H9 (cell line): ENCODE measurements at regions not wholly inside any gene's neighbourhood (a gene's known extent, or its start where the extent isn't known, plus 50 kb on each side); places are given as distances from the start of the nearest gene placed in this dataset.

Experiments used
- DNase-seq: peaks from one replicate; pipeline ENCODE4 v3.0.0-alpha.2; 2017
- H2AFZ ChIP-seq: one replicate; pipeline ENCODE4 v1.6.1; 2013; ENCODE audit warnings: mild to moderate bottlenecking, low read length, control low read depth, moderate library complexity
- H2AK5ac ChIP-seq: 2 replicates; pipeline ENCODE4 v1.6.1; 2013; ENCODE audit warnings: low read length, control low read depth, mixed read lengths; ENCODE audit not compliant: insufficient read length
- H2BK120ac ChIP-seq: one replicate; pipeline ENCODE4 v1.6.1; 2013; ENCODE audit warnings: low read depth, mild to moderate bottlenecking, low read length, control low read depth, inconsistent platforms; ENCODE audit not compliant: poor library complexity, severe bottlenecking
- H2BK12ac ChIP-seq: 2 replicates; pipeline ENCODE4 v1.6.1; 2013; ENCODE audit warnings: low read length, control low read depth, mixed read lengths, low read depth; ENCODE audit not compliant: insufficient read length
- H2BK15ac ChIP-seq: 2 replicates; pipeline ENCODE4 v1.6.1; 2013; ENCODE audit warnings: low read depth, low read length, control low read depth
- H2BK20ac ChIP-seq: one replicate; pipeline ENCODE4 v1.6.1; 2013; ENCODE audit warnings: low read depth, mild to moderate bottlenecking, low read length, control low read depth, inconsistent platforms; ENCODE audit not compliant: poor library complexity, severe bottlenecking
- H2BK5ac ChIP-seq: 2 replicates; pipeline ENCODE4 v1.6.1; 2013; ENCODE audit warnings: low read length, control low read depth, mixed read lengths; ENCODE audit not compliant: insufficient read length
- H3K14ac ChIP-seq: 2 replicates; pipeline ENCODE4 v1.6.1; 2013; ENCODE audit warnings: low read length, control low read depth; ENCODE audit not compliant: insufficient read depth
- H3K18ac ChIP-seq: 2 replicates; pipeline ENCODE4 v1.6.1; 2013; ENCODE audit warnings: low read depth, mild to moderate bottlenecking, mixed read lengths, low read length, control low read depth; ENCODE audit not compliant: insufficient read length
- H3K23ac ChIP-seq: 2 replicates; pipeline ENCODE4 v1.6.1; 2013; ENCODE audit warnings: low read length, control low read depth, mixed read lengths, low read depth; ENCODE audit not compliant: insufficient read length
- H3K23me2 ChIP-seq: 2 replicates; pipeline ENCODE4 v1.6.1; 2013; ENCODE audit warnings: low read depth, mild to moderate bottlenecking, mixed read lengths, low read length, control low read depth; ENCODE audit not compliant: insufficient read length, poor library complexity, severe bottlenecking
- H3K27ac ChIP-seq: 2 replicates; pipeline ENCODE4 v1.5.1; 2013; ENCODE audit warnings: low read length, control low read depth, mixed read lengths, low read depth; ENCODE audit not compliant: insufficient read length
- H3K27me3 ChIP-seq: 2 replicates; pipeline ENCODE4 v1.6.1; 2013; ENCODE audit warnings: low read length, control low read depth, inconsistent platforms; ENCODE audit not compliant: insufficient read depth
- H3K4ac ChIP-seq: 2 replicates; pipeline ENCODE4 v1.6.1; 2013; ENCODE audit warnings: low read depth, mild to moderate bottlenecking, control low read depth, inconsistent platforms, low read length, moderate library complexity
- H3K4me1 ChIP-seq: 2 replicates; pipeline ENCODE4 v1.6.1; 2013; ENCODE audit warnings: low read length, control low read depth, inconsistent platforms; ENCODE audit not compliant: insufficient read depth
- H3K4me2 ChIP-seq: 2 replicates; pipeline ENCODE4 v1.6.1; 2013; ENCODE audit warnings: low read length, control low read depth, mixed read lengths; ENCODE audit not compliant: insufficient read length, insufficient read depth
- H3K56ac ChIP-seq: 2 replicates; pipeline ENCODE4 v1.6.1; 2013; ENCODE audit warnings: low read depth, mild to moderate bottlenecking, mixed read lengths, low read length, control low read depth; ENCODE audit not compliant: insufficient read length
- H3K79me1 ChIP-seq: 2 replicates; pipeline ENCODE4 v1.6.1; 2013; ENCODE audit warnings: low read depth, mild to moderate bottlenecking, moderate library complexity, low read length, control low read depth, inconsistent platforms; ENCODE audit not compliant: insufficient read depth, poor library complexity, severe bottlenecking
- H3K79me2 ChIP-seq: 2 replicates; pipeline ENCODE4 v1.6.1; 2013; ENCODE audit warnings: low read length, control low read depth, inconsistent platforms; ENCODE audit not compliant: insufficient read depth
- H3K9ac ChIP-seq: 2 replicates; pipeline ENCODE4 v1.6.1; 2013; ENCODE audit warnings: low read length, control low read depth, mixed read lengths; ENCODE audit not compliant: insufficient read length; ENCODE audit errors: extremely low read depth
- H3K9me3 ChIP-seq: one replicate; pipeline ENCODE4 v1.6.1; 2013; ENCODE audit warnings: low read depth, low read length, inconsistent platforms; ENCODE audit not compliant: control insufficient read depth
- H3T11ph ChIP-seq: one replicate; pipeline ENCODE4 v1.6.1; 2013; ENCODE audit warnings: mild to moderate bottlenecking, low read length, control low read depth, inconsistent platforms
- H4K20me1 ChIP-seq: one replicate; pipeline ENCODE4 v1.6.1; 2013; ENCODE audit not compliant: control insufficient read depth, insufficient read length, insufficient read depth
- H4K5ac ChIP-seq: 2 replicates; pipeline ENCODE4 v1.6.1; 2013; ENCODE audit warnings: low read depth, mild to moderate bottlenecking, mixed read lengths, low read length, control low read depth; ENCODE audit not compliant: insufficient read length
- H4K8ac ChIP-seq: replicated peaks from 2 replicates; pipeline ENCODE4 v1.6.1; 2013; ENCODE audit warnings: low read length, control low read depth, mixed read lengths, low read depth; ENCODE audit not compliant: insufficient read length
- H4K91ac ChIP-seq: 2 replicates; pipeline ENCODE4 v1.6.1; 2013; ENCODE audit warnings: low read depth, mild to moderate bottlenecking, moderate library complexity, mixed read lengths, low read length, control low read depth; ENCODE audit not compliant: insufficient read length
- H3K27ac Mint-ChIP-seq, 3 experiments: 2 replicates in 2 of 3; 3 replicates in 1 of 3; pipeline ENCODE4 v1.8.0; 2020 to 2021; ENCODE audit warnings: mixed read lengths in 3 of 3, mild to moderate bottlenecking in 1 of 3, moderate library complexity in 1 of 3
- H3K27me3 Mint-ChIP-seq: 2 replicates; pipeline ENCODE4 v1.8.0; 2021; ENCODE audit warnings: low read depth, mild to moderate bottlenecking, moderate library complexity, mixed read lengths
- H3K36me3 Mint-ChIP-seq, 3 experiments: 2 replicates in 2 of 3; 3 replicates in 1 of 3; pipeline ENCODE4 v1.8.0; 2020 to 2021; ENCODE audit warnings: low read depth in 3 of 3, mixed read lengths in 3 of 3; ENCODE audit not compliant: insufficient read depth in 1 of 3
- H3K4me1 Mint-ChIP-seq, 2 experiments: 2 replicates each; pipeline ENCODE4 v1.8.0; 2020; ENCODE audit warnings: mixed read lengths in 2 of 2
- H3K4me3 Mint-ChIP-seq, 2 experiments: 2 replicates in 1 of 2; 3 replicates in 1 of 2; pipeline ENCODE4 v1.8.0; 2020 to 2021; ENCODE audit warnings: mild to moderate bottlenecking in 2 of 2, mixed read lengths in 2 of 2, moderate library complexity in 1 of 2
- H3K9me3 Mint-ChIP-seq, 2 experiments: 2 replicates in 1 of 2; 3 replicates in 1 of 2; pipeline ENCODE4 v1.8.0; 2020; ENCODE audit warnings: mild to moderate bottlenecking in 2 of 2, mixed read lengths in 2 of 2, moderate library complexity in 1 of 2
- CTCF ChIP-seq: fragments of 200-600 bp; sonication (generic); conservative IDR thresholded peaks from 3 replicates; pipeline ENCODE4 v1.8.0; 2021; ENCODE audit warnings: antibody characterized with exemption, mild to moderate bottlenecking
- WGBS: extraction: QIAGEN DNeasy Blood & Tissue Kit; methylation state at CpG from one replicate; pipeline ENCODE4 v1.1.7; 2013; ENCODE audit warnings: missing lambda C conversion rate, low lambda C conversion rate, mixed read lengths; ENCODE audit not compliant: insufficient read length; ENCODE audit errors: extremely low coverage; 5-methylcytosine and 5-hydroxymethylcytosine counted together

- H3K79me1 ChIP-seq = no peaks in the 10 kb centered on the region
- H4K91ac ChIP-seq = no peak overlapping the region
- no peak overlapping the region for H2BK20ac ChIP-seq
- no peak overlapping the region for H4K5ac ChIP-seq
- no peaks in the 10 kb centered on the region for H3K27me3 ChIP-seq
- H3K18ac ChIP-seq = no peak overlapping the region
- DNase-seq = no peak
- H3K27ac Mint-ChIP-seq = peak overlapping the region in 1 of 3 experiments; percentile 74; a peak in 2 of 7 replicates
- no peaks in the 10 kb centered on the region for H3K9me3 ChIP-seq
- H3K4ac ChIP-seq = no peak overlapping the region
- TF ChIP-seq CTCF = no peak
- no peaks in the 10 kb centered on the region for H3K27me3 Mint-ChIP-seq
- no peak overlapping the region for H4K8ac ChIP-seq
- peaks cover 9 to 11% of the 10 kb centered on the region in 2 experiments; a peak in 3 of 4 replicates for H3K4me1 Mint-ChIP-seq
- no peaks in the 10 kb centered on the region for H3K23me2 ChIP-seq
- WGBS = no CpG with 5 or more reads among the region's 3 CpGs
- H3K14ac ChIP-seq = no peak overlapping the region
- no peaks in the 10 kb centered on the region for H4K20me1 ChIP-seq
- no peak overlapping the region for H2BK120ac ChIP-seq
- H2BK12ac ChIP-seq = no peak overlapping the region
- no peak overlapping the region for H3K4me2 ChIP-seq
- H2AFZ ChIP-seq = no peak overlapping the region
- H3K23ac ChIP-seq = no peak overlapping the region
- H3T11ph ChIP-seq = no peak overlapping the region
- no peak overlapping the region for H2BK15ac ChIP-seq
- peaks cover 0 to 3% (median 3%) of the 10 kb centered on the region in 3 experiments; a peak in 4 of 7 replicates for H3K36me3 Mint-ChIP-seq
- no peaks in the 10 kb centered on the region for H3K79me2 ChIP-seq
- no peaks in the 10 kb centered on the region for H3K4me1 ChIP-seq
- H2BK5ac ChIP-seq = no peak overlapping the region
- H3K4me3 Mint-ChIP-seq = peak overlapping the region in 1 of 2 experiments; percentile 34; a peak in 1 of 5 replicates
- H3K9ac ChIP-seq = no peak overlapping the region
- no peak overlapping the region for H3K56ac ChIP-seq
- no peak overlapping the region for H3K27ac ChIP-seq
- no peak overlapping the region for H2AK5ac ChIP-seq
- H3K9me3 Mint-ChIP-seq = peaks cover 3 to 7% of the 10 kb centered on the region in 2 experiments; a peak in 2 of 5 replicates
Measured at GRCh38 chr12:97301576-97301975, 161.0 kb upstream of the RMST start.
